HCT116 (cell line): ENCODE measurements at regions not wholly inside any gene's neighbourhood (a gene's known extent, or its start where the extent isn't known, plus 50 kb on each side); places are given as distances from the start of the nearest gene placed in this dataset.

Source experiments
- ATAC-seq: fragments of 200-7000 bp; cut with Tn5 transposase; 2 replicates; pipeline ENCODE4 v1.9.1; 2020; ENCODE audit warnings: mild to moderate bottlenecking, moderate library complexity
- BruUV-seq: library from RNA; stranded (reverse); fragments of 400-500 nt; replicated peaks from 2 replicates; lab custom pipeline; 2021; lab: Mats Ljungman, UMichigan
- CTCF ChIA-PET: fragments of 300-600 bp; sonication (Branson Sonifier 250); formaldehyde crosslinking; loops from one replicate; lab custom pipeline; 2021; ENCODE audit warnings: antibody characterized with exemption; lab: Charles Lee
- POLR2A ChIA-PET: fragments of 300-600, 350-600 bp; sonication (Branson Sonifier 250); formaldehyde crosslinking; loops from one replicate; lab custom pipeline; 2021; ENCODE audit warnings: antibody characterized with exemption; lab: Charles Lee
- RAD21 ChIA-PET, 2 experiments: fragments of 300-600 bp; sonication (Branson Sonifier 250); formaldehyde crosslinking; loops; one replicate each; lab custom pipeline; 2023; ENCODE audit warnings: low total read pairs in 2 of 2; ENCODE audit not compliant: uncharacterized antibody in 2 of 2, unreplicated experiment in 2 of 2, low non-redundant PET in 1 of 2; lab: Charles Lee
- DNase-seq: peaks from one replicate; pipeline ENCODE4 v3.0.0-alpha.2; 2010; ENCODE audit warnings: low read depth, low spot score
- H2AFZ ChIP-seq: fragments of 200-600 bp; shearing (Covaris generic), sonication (generic); 2 replicates; pipeline ENCODE4 v1.6.1; 2017; ENCODE audit warnings: low read depth, mixed run types, mixed read lengths, antibody characterized with exemption, low read length; ENCODE audit not compliant: poor library complexity, severe bottlenecking
- H3K27ac ChIP-seq: 2 replicates; pipeline ENCODE4 v1.5.1; 2012; ENCODE audit warnings: low read depth, low read length
- H3K27me3 ChIP-seq: fragments of 200-600 bp; sonication (generic); 2 replicates; pipeline ENCODE4 v1.6.1; 2016; ENCODE audit warnings: mixed run types, low read length, mixed read lengths; ENCODE audit not compliant: insufficient read depth
- H3K36me3 ChIP-seq, 2 experiments: fragments of 200-500 bp in 1 of 2; fragments of 200-600 bp in 1 of 2; sonication (Bioruptor generic) in 1 of 2; sonication (generic) in 1 of 2; 2 replicates each; pipeline versions ENCODE4 v1.5.1 to v1.6.1; 2014 to 2016; ENCODE audit warnings: low read length in 2 of 2, inconsistent platforms in 1 of 2, mixed read lengths in 1 of 2, mixed run types in 1 of 2; ENCODE audit not compliant: insufficient read depth in 2 of 2, control insufficient read depth in 1 of 2
- H3K4me1 ChIP-seq, 2 experiments: fragments of 200-600 bp in 1 of 2; sonication (generic) in 1 of 2; 2 replicates each; pipeline versions ENCODE4 v1.5.1 to v1.6.1; 2012 to 2017; ENCODE audit warnings: low read length in 2 of 2, inconsistent platforms in 1 of 2, mild to moderate bottlenecking in 1 of 2, mixed read lengths in 1 of 2, mixed run types in 1 of 2, moderate library complexity in 1 of 2; ENCODE audit not compliant: insufficient read depth in 2 of 2, control insufficient read depth in 1 of 2
- H3K4me2 ChIP-seq: fragments of 200-600 bp; sonication (generic); 2 replicates; pipeline ENCODE4 v1.6.1; 2017; ENCODE audit warnings: mixed run types, low read length, mixed read lengths
- H3K4me3 ChIP-seq, 2 experiments: fragments of 200-600 bp in 1 of 2; sonication (generic) in 1 of 2; replicated peaks in 1 of 2; 2 replicates each; pipeline ENCODE4 v1.5.1; 2011 to 2016; ENCODE audit warnings: low read length in 2 of 2, control low read depth in 1 of 2, low read depth in 1 of 2, mild to moderate bottlenecking in 1 of 2, mixed read lengths in 1 of 2, mixed run types in 1 of 2
- H3K79me2 ChIP-seq: fragments of 200-600 bp; sonication (generic); 2 replicates; pipeline ENCODE4 v1.6.1; 2017; ENCODE audit warnings: mild to moderate bottlenecking, mixed run types, low read length, moderate library complexity, mixed read lengths; ENCODE audit not compliant: insufficient read depth
- H3K9ac ChIP-seq: fragments of 200-600 bp; sonication (generic); 2 replicates; pipeline ENCODE4 v1.6.1; 2016; ENCODE audit warnings: low read length, mixed read lengths
- H3K9me2 ChIP-seq: fragments of 200-600 bp; sonication (generic), shearing (Covaris generic); 2 replicates; pipeline ENCODE4 v1.6.1; 2017; ENCODE audit warnings: mixed run types, mild to moderate bottlenecking, moderate library complexity; ENCODE audit not compliant: insufficient read depth
- H3K9me3 ChIP-seq, 2 experiments: fragments of 200-500 bp in 1 of 2; fragments of 200-600 bp in 1 of 2; sonication (Bioruptor generic) in 1 of 2; sonication (generic) in 1 of 2; 2 replicates each; pipeline ENCODE4 v1.6.1; 2014 to 2017; ENCODE audit warnings: low read length in 2 of 2, mixed read lengths in 2 of 2, inconsistent platforms in 1 of 2, low read depth in 1 of 2, mild to moderate bottlenecking in 1 of 2, mixed run types in 1 of 2, moderate library complexity in 1 of 2; ENCODE audit not compliant: control insufficient read depth in 1 of 2, insufficient read depth in 1 of 2
- H4K20me1 ChIP-seq: fragments of 200-600 bp; sonication (generic), shearing (Covaris generic); 2 replicates; pipeline ENCODE4 v1.6.1; 2017; ENCODE audit warnings: mixed run types, mild to moderate bottlenecking, moderate library complexity; ENCODE audit not compliant: insufficient read depth
- ATF3 ChIP-seq: IDR thresholded peaks from 2 replicates; pipeline ENCODE4 v1.6.1; 2012
- CBX3 ChIP-seq: IDR thresholded peaks from 2 replicates; pipeline ENCODE4 v1.6.1; 2012; ENCODE audit warnings: low read depth
- CEBPB ChIP-seq: IDR thresholded peaks from 2 replicates; pipeline ENCODE4 v1.6.1; 2012; ENCODE audit warnings: low read depth
- CTCF ChIP-seq, 3 experiments: fragments of 200-600 bp in 1 of 3; sonication (generic) in 1 of 3; IDR thresholded peaks in 2 of 3; conservative IDR thresholded peaks in 1 of 3; 2 replicates each; pipeline ENCODE4 v1.5.1; 2012 to 2017; ENCODE audit warnings: low read depth in 2 of 3, low read length in 2 of 3, antibody characterized with exemption in 1 of 3, borderline replicate concordance in 1 of 3, control low read depth in 1 of 3, mild to moderate bottlenecking in 1 of 3, mixed read lengths in 1 of 3, mixed run types in 1 of 3, moderate library complexity in 1 of 3; ENCODE audit not compliant: insufficient read depth in 1 of 3
- EGR1 ChIP-seq: IDR thresholded peaks from 2 replicates; pipeline ENCODE4 v1.6.1; 2012; ENCODE audit warnings: low read depth
- EZH2phosphoT487 ChIP-seq: fragments of 200-600 bp; IDR thresholded peaks from 2 replicates; pipeline ENCODE4 v1.6.1; 2018; ENCODE audit warnings: antibody characterized with exemption, borderline replicate concordance
- JUND ChIP-seq: IDR thresholded peaks from 2 replicates; pipeline ENCODE4 v1.6.1; 2012
- POLR2A ChIP-seq: IDR thresholded peaks from 2 replicates; pipeline ENCODE4 v1.7.0; 2011; ENCODE audit warnings: borderline replicate concordance; ENCODE audit not compliant: insufficient read depth, insufficient read length; ENCODE audit errors: extremely low read depth
- POLR2AphosphoS5 ChIP-seq: IDR thresholded peaks from 2 replicates; pipeline ENCODE4 v1.6.1; 2011; ENCODE audit warnings: mild to moderate bottlenecking, low read depth, low read length, moderate library complexity
- SP1 ChIP-seq: IDR thresholded peaks from 2 replicates; pipeline ENCODE4 v1.6.1; 2012; ENCODE audit warnings: low read depth
- SRF ChIP-seq: IDR thresholded peaks from 2 replicates; pipeline ENCODE4 v1.6.1; 2012; ENCODE audit warnings: low read depth
- TCF7L2 ChIP-seq: IDR thresholded peaks from 2 replicates; pipeline ENCODE4 v1.7.0; 2011; ENCODE audit warnings: borderline replicate concordance, inconsistent platforms; ENCODE audit not compliant: insufficient read depth, insufficient read length; ENCODE audit errors: extremely low read depth
- intact Hi-C: fragments of 100-400 bp; cut with micrococcal nuclease; formaldehyde crosslinking; loops from 2 replicates; pipeline ENCODE4 v1.10.0; 2022

GRCh38 chr1:208829595-208829994 lies 585.4 kb upstream of the PLXNA2 start:
- Histone ChIP-seq H3K9ac (no peak overlapping the region), H3K4me3 (no peak overlapping the region), H3K36me3 (no peaks in the 10 kb centered on the region), H2AFZ (no peak overlapping the region), H3K27ac (no peak overlapping the region), H3K27me3 (no peaks in the 10 kb centered on the region), H3K9me2 (no peaks in the 10 kb centered on the region), H3K4me2 (no peak overlapping the region), H3K4me1 (no peaks in the 10 kb centered on the region), H3K9me3 (no peaks in the 10 kb centered on the region), H4K20me1 (no peaks in the 10 kb centered on the region), H3K79me2 (no peaks in the 10 kb centered on the region)
- RAD21 ChIA-PET, result no interaction called here
- CTCF ChIA-PET, result no interaction called here
- DNase-seq (no peak), ATAC-seq (no peak)
- POLR2A ChIA-PET, result no interaction called here
- intact Hi-C loops, result no loop called here
- TF ChIP-seq TCF7L2, result no peak
- TF ChIP-seq JUND, result no peak
- no peak for TF ChIP-seq CBX3
- TF ChIP-seq CTCF (IDR thresholded peaks at IDR 0.05 in 2 of 3, conservative IDR thresholded peaks at IDR 0.05 in 1 of 3; ENCODE audit: borderline replicate concordance in 1 of 3, insufficient read depth in 1 of 3, low read depth in 2 of 3, low read length in 2 of 3), result no peak
- no peak for TF ChIP-seq POLR2A
- TF ChIP-seq EZH2phosphoT487, result no peak
- TF ChIP-seq ATF3, result no peak
- TF ChIP-seq EGR1, result no peak
- TF ChIP-seq SP1, result no peak
- TF ChIP-seq SRF, result no peak
- no peak for TF ChIP-seq CEBPB
- TF ChIP-seq POLR2AphosphoS5, result no peak
- TF ChIP-seq, all 23 proteins: peak for 0
- BruUV-seq, result no TSS peak
